ENCODE measurements at regions not wholly inside any gene's neighbourhood (a gene's known extent, or its start where the extent isn't known, plus 50 kb on each side); places are given as distances from the start of the nearest gene placed in this dataset.

DNA sequence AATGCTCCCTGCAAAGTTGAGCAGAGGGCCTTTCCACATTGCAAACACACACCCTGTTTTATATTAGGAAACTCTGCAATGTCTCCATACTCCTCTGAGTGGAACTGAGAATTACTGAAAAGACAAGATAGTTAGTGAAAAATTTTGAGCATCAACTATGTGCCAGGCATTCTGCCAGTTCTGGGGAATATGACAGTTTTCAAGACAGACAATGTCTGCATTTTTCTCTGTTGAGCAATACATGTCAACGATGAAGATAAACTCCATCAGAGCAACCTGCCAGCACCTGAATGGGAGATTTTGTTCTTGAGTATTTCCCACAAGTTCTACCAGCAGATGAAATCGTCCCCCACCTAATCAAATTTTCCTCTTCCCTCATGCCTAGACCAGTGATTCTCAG lies 203.4 kb upstream of the BMPER start:
- FAIRE-seq: no peak

DNA sequence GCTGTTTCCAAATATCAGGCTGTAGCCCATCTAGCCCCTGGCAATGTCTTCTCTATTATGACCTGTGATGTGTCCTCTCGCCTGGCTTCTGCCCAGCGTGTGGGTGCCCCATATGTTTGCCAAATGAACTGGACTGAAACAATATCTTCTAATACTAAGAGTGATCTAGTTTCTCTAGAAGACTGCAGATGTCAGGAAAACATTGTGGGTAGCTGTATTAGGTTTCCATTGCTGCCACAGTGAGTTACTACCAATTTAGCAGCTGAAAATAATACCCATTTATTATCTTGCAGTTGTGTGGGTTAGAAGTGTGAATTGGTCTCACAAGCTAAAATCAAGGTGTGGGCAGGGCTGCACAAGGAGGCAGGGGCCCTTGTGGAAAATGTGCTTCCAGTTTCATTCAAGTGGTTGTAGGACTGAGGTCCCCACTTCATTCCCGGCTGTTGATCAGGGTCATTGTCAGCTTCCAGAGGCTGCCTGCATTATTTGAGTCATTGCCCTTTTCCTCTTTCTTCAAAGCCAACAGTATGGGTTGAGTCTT lies 202.8 kb upstream of the BMPER start:
- FAIRE-seq: no peak

DNA sequence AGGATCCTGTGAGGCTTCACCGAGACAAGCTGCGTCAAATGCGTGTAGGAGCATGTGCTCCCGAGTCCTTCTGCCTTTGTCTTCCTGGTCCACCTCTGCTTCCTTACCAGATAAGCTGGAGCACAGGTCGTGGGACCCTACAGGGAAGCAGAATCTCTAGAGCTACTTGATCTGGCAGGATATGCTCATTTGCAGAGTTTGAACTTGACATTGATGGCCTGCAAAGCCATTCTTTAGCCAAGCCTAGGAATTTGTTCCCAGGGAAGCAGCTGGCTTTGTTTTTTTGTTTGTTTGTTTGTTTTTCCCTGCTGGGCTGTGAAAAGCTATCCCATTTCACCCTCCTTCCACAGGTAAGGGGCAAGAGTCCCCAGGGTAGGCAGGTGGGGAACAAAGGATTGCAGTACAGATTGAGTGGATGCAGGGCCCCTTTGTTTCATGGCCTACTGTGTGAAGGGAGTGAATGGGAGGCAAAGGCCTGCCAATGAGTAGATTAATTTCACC lies 200.0 kb upstream of the BMPER start:
- FAIRE-seq: no peak

DNA sequence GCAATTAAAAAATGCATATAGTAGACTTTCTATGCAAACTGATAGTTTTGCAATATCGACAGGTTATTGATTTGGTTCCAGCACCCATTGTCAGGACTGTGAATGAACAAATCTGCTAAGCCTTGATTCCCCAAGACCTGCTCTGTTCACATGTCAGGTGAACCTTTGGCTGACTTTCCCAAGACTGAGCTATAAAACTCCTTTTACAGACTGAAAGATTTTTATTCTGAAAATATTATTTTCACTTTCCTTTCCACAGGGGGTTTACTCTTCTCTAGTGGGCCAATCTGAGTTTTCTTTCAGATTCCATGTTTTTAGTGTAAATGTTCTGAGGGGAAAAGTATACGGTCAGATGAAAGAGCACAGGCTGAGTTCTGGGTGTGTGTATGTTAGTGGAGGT lies 199.2 kb upstream of the BMPER start:
- FAIRE-seq: no peak

DNA sequence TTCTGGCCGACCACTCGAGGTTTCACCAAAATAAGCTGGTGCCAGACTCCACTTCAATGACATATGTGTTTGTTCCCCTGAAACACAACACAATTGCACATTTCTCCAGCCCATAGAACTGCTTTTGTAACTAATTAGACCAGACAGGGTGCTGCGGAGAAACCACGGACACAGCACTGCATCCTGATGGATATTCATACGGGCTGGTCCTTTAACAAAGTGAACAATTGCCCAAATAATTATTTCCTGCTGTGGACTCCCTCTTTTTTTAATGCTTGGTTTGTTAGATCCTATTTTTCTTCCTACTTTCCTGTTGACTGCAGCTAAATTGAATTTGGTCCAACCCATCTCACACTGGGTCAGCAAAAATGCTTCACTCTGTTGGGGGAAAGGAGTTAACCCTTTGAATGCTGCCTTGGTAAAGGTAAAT lies 198.6 kb upstream of the BMPER start:
- FAIRE-seq: no peak

DNA sequence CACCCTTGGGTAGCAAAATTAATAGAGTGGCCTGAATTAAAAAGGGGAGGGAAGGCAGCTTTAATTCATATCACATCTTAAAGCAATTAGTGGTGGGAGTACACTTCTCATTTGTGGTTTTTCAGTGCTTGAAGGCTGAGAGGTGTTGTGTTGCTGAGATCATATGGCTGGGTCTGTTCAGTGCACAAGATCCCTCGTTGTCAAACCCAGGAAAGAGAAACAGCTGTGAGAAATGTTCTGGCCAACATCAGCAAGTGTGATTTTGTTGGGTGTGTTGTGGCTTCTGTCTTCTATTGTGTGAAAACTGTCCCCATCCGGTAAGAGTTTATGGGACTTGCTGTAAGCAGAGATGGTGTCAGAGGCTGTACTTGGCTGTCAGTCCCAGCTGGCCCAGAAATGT lies 197.9 kb upstream of the BMPER start:
- FAIRE-seq: no peak

DNA sequence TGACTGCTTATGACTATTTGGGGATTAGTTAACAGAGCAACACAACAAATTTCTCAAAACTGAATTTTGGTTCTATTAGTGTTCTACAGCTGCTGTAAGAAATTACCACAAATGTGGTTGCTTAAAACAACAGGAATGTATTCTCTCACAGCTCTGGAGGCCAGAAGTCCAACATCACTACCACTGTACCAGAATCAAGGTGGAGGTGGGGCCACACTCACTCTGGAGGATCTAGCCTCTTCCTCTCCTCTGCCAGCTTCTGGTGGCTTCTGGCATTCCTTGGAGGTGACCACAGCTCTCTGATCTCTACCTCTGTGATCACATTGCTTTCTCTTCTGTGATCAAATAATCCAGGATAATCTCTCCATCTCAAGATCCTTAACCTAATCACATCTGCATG lies 194.7 kb upstream of the BMPER start:
- FAIRE-seq: no peak

DNA sequence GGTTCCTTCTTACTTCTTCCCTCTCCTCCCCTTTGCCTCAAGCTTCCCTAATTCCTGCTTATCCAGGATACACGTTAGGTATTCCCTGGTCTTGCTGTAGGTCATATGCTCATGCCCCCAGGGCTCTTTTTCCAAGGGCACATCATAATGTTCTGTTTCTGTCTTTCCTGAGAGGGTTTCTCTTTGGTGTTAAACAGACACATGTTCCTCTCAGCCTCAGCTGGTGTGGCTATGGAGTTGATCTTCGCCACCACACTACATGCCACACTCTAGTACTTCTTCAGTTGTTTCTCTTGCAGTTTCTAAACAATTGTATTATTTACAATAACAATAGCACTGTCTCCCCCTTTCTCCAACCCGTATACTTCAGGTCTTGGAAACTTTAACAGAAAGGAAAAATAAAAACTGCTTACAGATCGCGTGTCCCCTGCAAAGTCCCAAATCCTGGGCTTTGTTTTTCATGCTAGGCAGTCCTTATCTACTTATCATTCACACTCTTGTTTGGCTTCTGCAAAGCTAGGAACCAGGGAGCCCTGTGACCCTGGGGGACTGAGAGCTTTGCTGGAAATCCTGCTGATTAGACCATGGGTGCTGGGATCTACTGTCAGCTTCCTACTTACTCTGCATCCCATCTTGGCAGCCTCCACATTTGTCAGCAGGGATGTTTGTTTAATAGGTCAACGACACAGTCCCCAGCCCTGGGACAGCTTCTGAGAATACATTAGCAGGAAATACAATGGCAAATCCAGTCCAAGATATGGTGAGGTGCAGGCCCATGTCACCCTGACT lies 193.9 kb upstream of the BMPER start:
- no peak for FAIRE-seq

DNA sequence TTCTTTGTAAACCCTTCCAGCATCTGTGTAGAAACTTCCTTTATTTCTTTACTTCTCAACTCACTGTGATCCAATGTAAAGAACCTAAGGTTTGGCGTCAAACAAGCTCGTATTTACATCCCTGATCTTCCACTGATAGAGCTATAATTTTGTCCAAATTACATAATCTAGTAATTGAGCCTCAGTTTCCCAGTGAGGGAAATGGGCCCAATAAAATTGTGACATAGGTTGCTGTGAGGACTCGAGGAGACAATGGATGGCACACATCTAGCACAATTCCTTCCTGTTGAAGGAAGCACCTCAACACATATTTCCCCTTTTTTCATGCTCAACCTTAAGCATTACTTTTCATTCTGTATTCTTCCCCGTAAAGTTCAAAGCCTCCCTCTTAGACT lies 193.3 kb upstream of the BMPER start:
- no peak for FAIRE-seq

DNA sequence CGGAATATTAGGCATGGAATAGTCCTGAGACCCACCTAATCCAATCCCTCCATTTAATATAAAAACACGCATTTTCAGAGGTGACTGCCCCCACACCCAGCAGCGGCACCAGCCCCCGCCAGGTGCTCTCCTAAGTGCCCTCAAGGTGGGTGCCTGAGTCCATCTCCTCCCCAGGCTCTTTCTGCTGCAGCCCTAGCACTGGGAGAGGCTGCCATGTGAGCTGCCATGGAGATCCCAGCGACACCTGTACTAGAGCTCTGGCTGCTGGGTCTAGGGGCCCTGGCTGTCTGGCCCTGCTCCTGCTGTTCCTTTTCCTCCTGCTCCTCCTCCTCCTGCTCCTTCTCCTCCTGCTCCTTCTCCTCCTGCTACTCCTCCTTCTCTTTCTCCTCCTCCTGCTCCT lies 191.1 kb upstream of the BMPER start:
- no peak for FAIRE-seq

DNA sequence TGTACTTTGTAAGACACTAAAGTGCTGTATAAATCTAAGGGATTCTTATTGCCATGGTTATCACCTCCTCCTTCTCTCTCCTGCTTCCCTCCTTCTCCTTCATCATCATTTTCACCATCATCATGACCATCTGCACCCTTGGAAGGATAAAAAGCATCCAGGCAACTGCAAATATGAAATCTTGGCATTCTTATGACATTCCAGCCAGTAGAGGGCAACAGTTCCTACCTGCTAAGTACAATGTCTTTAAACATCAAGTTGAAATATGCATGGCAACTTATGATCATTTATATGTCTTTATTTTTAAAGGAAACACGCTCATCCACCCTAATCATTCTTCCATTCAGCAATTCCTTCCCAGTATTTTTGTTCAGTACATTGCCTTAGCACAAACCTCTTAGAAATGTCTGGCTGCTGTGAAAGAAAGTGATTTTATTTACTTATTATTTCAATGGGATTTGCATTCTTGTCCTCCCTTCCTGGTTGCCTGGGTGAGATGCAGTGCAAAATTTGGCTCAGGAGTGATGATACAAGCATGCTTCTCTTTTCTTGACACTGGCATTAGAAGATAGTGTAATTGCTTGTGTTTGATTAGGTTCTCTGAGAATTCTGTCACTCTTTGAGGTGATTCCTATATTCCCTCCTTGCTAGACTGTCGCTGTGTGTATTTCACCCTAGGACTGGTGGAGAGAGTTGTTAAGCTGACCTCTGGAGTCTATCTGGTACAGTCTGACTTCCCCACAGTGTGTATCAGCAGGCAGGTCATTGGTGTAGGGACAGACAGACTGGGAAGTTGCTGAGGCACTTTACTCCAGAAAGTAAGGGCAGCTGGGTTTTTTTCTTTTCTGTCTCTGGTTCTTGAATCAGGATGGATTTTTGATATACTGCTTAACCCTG lies 188.5 kb upstream of the BMPER start:
- FAIRE-seq: no peak

DNA sequence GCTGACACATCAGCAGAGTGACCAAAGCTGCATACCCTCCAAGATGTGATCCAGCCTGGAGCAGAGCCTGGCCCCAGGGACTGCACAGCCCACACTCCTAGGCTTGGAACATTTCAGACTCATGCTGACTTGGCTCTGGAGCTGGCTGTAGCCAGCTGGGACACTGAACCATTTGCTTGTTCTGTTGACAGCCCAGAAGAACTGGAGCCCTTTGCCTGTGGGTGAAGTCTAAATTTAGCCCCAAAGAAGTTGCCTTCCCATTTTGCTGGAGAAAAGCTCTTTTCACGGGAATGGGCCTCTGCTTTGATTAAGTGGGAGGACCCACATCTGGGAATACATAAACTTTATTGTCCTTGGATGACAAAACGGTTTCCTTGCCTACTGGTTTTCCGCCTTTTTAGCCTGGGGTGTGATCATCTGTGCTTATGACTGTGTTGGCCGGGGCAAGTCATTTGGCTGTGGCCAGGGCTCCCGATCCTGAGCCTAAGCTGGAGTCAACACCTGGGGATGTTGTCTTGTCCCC lies 186.2 kb upstream of the BMPER start:
- FAIRE-seq: no peak

DNA sequence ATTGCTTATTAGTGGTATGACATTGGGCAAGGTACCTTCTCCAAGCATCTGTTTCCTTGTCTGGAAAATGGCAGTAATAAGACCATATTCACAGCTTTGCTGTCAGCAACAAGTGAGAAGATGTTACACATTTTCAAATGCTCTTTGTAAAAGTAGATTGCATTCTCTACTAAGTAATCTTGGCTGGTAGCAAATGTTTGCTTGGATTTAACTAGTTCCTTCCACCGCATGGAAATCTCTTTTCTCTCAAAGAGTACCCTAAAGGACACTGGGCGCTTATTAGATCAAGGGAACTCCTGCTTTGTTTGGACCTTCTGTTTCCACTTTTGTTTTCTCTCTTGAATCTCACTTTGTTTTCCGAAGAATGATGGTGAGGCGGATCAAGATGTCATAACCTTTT lies 185.2 kb upstream of the BMPER start:
- FAIRE-seq: no peak

DNA sequence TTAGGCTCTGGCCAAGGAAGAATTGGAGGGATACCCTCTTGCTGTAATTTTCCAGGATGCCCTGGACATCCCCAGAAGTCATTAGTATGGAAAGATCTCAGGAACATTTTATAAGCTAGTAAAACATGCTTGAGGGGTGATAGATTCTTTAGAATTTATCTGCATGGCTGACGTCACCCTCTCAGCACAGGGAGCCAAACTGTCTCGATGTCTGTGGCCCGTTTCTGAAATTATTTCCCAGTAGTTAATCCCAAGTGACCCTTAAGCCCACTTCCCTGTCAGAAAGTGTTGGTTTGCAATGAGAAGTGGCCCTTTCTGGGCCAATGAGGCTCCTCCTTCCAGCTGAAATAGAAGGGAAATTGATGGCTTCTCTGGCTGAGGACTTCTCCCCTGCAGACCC lies 184.5 kb upstream of the BMPER start:
- FAIRE-seq: no peak

DNA sequence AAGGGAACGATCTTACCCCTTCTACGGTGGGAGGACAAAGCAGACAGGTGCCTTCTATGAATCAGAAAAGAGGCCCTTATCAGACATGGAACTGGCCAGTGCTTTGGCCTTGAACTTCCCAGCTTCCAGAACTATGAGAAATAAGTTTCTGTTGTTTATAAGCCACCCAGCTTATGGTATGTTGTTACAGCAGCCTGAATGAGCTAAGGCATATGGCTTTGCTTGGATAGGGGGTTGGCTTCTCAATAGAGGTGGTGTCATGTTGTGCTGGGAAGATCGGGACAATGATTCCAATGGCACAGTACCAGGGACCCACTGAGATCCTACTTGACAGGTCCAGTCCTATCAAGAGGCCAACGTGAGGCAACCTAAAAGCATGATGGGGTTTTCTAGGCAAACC lies 183.4 kb upstream of the BMPER start:
- FAIRE-seq: no peak

DNA sequence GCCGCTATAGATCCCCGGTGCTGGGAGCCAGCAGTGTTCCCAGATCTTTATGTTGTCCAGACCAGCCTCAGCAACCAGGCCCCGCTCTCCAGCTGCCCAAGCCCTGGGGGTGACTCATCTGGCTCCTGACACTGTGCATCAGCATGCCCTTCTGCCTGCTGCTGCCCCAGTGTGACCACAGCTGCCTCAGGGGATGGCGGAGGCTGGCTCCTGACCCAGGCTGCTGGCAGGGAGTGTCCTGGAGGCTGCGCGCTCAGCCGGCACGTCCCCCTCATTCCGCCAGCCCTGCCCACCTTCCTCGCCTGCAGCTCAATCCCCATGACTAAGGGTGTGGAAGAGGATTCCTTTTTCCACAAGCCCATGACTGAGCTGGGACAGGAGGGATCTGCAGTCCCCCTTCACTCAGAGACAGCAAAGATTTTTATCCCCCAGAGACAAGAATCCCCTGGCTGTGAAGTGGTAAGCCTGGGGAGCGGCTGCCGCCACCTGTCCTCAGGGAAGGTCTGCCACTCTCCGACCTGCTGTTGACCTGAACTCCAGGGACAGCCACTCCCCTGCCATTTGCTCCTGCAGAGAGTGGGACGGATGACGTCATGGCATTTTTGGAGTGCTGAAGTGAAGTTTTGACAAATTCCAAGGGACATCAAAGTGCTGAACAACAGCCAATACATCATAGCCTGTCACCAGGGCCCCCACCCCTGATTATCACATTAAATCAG lies 182.8 kb upstream of the BMPER start:
- FAIRE-seq: no peak

DNA sequence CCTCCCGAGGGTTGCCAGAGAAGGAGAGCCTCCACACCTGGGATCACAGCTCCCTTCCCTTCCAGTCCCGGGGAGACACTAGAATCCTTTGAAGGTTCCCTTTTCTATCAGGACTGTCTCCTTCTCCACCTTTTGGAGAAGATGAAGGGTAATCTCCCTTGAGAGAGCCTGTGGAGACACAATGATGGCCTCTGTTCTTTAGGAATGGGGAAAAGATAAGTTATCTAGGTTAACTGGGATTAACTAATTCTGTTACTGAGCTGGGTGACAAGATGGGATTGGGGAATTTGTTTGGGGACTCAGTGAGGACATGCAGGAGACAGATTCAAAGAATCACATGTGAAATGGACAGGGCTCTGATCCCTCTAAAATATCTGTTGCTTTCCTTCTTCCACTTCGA lies 181.1 kb upstream of the BMPER start:
- no peak for FAIRE-seq

DNA sequence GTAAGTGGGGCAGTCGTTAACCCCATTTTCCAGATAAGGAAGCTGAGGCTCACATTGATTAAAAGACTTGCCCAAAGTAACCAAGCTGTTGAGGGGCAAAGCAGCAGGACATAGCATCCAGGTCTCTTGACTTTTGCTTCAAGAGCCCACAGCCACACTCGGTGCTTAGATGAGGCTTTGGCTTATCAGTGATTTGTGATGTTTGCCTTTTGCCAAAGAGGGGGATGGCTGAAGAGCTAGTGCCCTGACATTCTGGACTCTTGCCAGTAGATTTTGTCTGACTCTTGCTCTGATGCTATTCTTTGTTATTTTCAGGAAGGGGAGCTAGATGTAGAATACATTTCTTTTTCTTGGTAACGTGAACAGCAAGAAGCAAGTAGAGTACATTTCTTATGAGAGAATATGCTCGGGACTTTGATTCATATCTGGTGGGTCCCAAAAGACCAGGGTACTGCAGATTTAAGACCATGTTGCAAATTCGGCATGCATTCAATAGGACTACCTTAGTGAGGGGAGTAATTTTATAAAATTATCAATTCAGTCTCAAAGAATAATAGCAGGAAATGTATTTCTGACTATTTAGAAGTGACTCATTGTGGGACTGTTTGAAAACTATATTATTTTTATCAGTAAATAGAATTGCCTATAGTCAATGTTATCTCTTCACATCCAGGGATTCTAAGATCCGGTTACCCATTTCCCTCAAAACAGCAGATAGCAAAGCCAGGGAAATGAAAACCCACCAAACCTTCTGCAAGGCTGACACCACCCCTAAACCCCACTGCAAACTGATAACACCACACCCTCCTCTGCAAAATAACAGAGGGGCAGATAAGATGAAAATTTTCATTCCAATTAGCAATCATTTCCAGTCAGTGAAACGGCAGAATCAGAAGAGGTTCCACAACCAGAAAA lies 180.0 kb upstream of the BMPER start:
- no peak for FAIRE-seq

DNA sequence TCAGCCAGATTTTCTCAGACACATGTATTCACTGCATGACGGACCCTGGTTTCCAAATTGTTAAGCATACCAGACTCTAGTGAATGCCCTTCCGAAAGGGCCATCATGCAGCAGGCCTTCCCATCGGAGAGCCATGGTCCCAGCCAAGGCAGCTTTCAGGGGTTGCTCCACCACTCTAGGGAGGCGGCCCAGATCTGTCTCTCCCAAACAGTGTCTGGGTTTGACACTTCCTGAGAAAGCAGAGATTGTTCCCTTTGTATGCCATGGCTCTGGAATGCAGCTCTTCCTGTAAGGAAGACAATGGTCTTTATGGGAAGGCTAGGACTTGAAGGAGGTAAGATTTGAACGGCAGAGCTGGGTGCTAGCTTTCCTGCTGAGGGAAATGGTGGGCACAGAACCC lies 178.8 kb upstream of the BMPER start:
- FAIRE-seq: no peak

DNA sequence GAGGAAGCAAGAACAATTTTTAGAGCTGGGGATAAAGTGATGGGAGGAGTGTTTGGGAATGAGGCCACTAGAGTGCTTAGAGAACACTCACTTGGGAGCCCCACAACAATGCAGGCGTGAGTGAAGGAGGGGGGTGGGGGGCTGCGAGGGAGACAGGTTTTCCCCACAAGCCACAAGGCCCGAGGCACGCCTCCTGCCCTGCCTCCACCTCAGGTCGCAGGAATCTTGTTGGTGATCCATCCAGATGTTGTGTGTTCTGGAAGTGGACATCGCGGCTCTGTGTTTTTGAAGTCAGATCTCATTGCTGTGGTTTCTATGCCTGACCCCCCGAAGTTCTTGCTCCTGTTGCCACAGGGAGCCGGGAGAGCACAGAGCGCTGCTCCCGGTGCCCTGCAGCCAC lies 178.0 kb upstream of the BMPER start:
- FAIRE-seq: no peak

DNA sequence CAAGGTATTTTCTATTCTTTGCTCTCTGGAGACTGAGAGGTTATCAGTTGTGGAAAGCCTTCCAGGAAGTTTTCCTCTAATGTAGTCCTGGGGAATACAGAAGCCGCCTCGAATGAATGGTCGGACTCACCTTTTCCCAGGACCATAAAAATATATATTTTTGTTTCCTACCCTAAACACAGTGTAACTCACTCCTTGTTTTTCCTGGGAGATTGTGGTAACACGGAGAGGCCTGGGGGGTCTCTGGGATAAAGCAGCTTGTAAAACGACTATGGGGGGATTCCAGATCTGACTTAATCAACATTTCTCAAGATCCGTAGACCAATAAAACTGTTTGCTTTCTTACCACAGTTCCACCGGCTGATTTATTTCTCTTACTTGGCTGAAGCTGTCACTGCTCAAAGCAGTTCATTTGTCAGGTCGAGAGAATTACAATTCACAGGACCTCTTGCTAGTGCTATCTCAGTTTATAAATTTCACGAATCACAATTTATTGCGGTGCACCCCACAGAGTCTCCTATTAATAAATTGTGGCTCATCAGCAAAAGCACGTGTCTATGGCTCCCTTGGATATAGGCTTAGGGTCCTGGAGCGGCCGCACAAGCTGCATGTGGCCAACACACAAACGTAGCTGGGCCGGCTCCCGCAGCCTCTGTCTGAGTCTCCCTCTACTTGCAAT lies 176.3 kb upstream of the BMPER start:
- FAIRE-seq: no peak
